Uterus (tissue), 2 donors: ENCODE measurements at regions not wholly inside any gene's neighbourhood (a gene's known extent, or its start where the extent isn't known, plus 50 kb on each side); places are given as distances from the start of the nearest gene placed in this dataset.

Experiments used
- POLR2A ChIP-seq, 2 donors: fragments of 450-650 bp; IDR thresholded peaks; one replicate each; pipeline ENCODE4 v1.6.1; 2016; ENCODE audit warnings: antibody characterized with exemption in 2 of 2, mild to moderate bottlenecking in 1 of 2, moderate library complexity in 1 of 2
- TF ChIP-seq, protein P1 (sequence below), 4 experiments: fragments of 200-600 bp in 2 of 4; fragments of 450-650 bp in 2 of 4; sonication (generic) in 2 of 4; IDR thresholded peaks; one replicate each; pipeline ENCODE4 v1.5.1; 2016 to 2019; ENCODE audit warnings: antibody characterized with exemption in 4 of 4, mild to moderate bottlenecking in 2 of 4, moderate library complexity in 1 of 4

DNA sequence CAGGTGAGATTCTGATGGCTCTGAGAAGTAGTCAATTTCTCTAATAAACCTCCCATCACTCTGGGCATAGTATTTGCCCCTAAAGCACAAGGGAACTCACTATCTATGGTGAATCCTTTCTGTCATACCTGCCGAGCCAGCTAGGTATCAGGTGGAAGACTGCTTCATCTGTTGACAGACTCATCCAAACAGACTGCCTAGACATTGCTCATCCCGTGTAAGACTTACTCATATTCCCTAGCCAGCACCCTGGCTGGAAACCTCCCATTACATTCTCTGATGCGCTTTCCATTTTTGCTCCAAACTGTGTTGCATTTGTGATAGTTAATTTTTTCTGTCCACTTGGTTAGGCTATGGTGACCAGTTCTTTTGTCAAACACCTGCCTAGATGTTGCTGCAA, 595.9 kb downstream of the DNAH5 start:
- TF ChIP-seq, protein P1, sequence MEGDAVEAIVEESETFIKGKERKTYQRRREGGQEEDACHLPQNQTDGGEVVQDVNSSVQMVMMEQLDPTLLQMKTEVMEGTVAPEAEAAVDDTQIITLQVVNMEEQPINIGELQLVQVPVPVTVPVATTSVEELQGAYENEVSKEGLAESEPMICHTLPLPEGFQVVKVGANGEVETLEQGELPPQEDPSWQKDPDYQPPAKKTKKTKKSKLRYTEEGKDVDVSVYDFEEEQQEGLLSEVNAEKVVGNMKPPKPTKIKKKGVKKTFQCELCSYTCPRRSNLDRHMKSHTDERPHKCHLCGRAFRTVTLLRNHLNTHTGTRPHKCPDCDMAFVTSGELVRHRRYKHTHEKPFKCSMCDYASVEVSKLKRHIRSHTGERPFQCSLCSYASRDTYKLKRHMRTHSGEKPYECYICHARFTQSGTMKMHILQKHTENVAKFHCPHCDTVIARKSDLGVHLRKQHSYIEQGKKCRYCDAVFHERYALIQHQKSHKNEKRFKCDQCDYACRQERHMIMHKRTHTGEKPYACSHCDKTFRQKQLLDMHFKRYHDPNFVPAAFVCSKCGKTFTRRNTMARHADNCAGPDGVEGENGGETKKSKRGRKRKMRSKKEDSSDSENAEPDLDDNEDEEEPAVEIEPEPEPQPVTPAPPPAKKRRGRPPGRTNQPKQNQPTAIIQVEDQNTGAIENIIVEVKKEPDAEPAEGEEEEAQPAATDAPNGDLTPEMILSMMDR (IDR thresholded peaks at IDR 0.05): no peak
- TF ChIP-seq POLR2A (IDR thresholded peaks at IDR 0.05): no peak
